GM23338 (cell line): ENCODE measurements at regions not wholly inside any gene's neighbourhood (a gene's known extent, or its start where the extent isn't known, plus 50 kb on each side); places are given as distances from the start of the nearest gene placed in this dataset.

Experiments used
- ATAC-seq: fragments of 200-7000 bp; cut with Tn5 transposase; 3 replicates; pipeline ENCODE4 v1.9.1; 2020
- DNase-seq: peaks from one replicate; pipeline ENCODE4 v3.0.0-alpha.2; 2015; ENCODE audit warnings: low spot score
- H2AFZ ChIP-seq: fragments of 200-600 bp; sonication (generic); 2 replicates; pipeline ENCODE4 v1.8.0; 2016; ENCODE audit warnings: antibody characterized with exemption, mild to moderate bottlenecking, moderate library complexity
- H3F3A ChIP-seq: fragments of 200-600 bp; sonication (generic); replicated peaks from 2 replicates; pipeline ENCODE4 v1.8.0; 2017; ENCODE audit warnings: antibody characterized with exemption, mixed run types, low read depth
- H3K27ac ChIP-seq: fragments of 200-600 bp; sonication (generic); 2 replicates; pipeline ENCODE4 v1.6.1; 2016; ENCODE audit warnings: low read depth
- H3K27me3 ChIP-seq: fragments of 200-600 bp; sonication (generic); 2 replicates; pipeline ENCODE4 v1.8.0; 2016; ENCODE audit warnings: mild to moderate bottlenecking, mixed run types, moderate library complexity; ENCODE audit not compliant: insufficient read depth
- H3K36me3 ChIP-seq: fragments of 200-600 bp; sonication (generic); 2 replicates; pipeline ENCODE4 v1.8.0; 2016; ENCODE audit warnings: mild to moderate bottlenecking; ENCODE audit not compliant: insufficient read depth
- H3K4me1 ChIP-seq: fragments of 200-600 bp; sonication (generic); 2 replicates; pipeline ENCODE4 v1.8.0; 2016; ENCODE audit warnings: mild to moderate bottlenecking, moderate library complexity; ENCODE audit not compliant: insufficient read depth
- H3K4me2 ChIP-seq: fragments of 200-600 bp; sonication (generic); 2 replicates; pipeline ENCODE4 v1.7.1; 2017; ENCODE audit warnings: mixed run types
- H3K4me3 ChIP-seq: fragments of 200-600 bp; sonication (generic); 2 replicates; pipeline ENCODE4 v1.6.1; 2016; ENCODE audit warnings: mixed run types
- H3K79me2 ChIP-seq: fragments of 200-600 bp; sonication (generic); replicated peaks from 2 replicates; pipeline ENCODE4 v1.8.0; 2017; ENCODE audit warnings: mild to moderate bottlenecking; ENCODE audit not compliant: insufficient read depth
- H3K9me2 ChIP-seq: fragments of 200-600 bp; sonication (generic); 2 replicates; pipeline ENCODE4 v1.8.0; 2017; ENCODE audit not compliant: insufficient read depth
- H4K20me1 ChIP-seq: fragments of 200-600 bp; sonication (generic); replicated peaks from 2 replicates; pipeline ENCODE4 v1.8.0; 2017; ENCODE audit warnings: mild to moderate bottlenecking; ENCODE audit not compliant: insufficient read depth
- H3K27ac Mint-ChIP-seq: 2 replicates; pipeline ENCODE4 v1.8.0; 2020; ENCODE audit warnings: inconsistent platforms, mild to moderate bottlenecking, moderate library complexity, mixed read lengths
- H3K27me3 Mint-ChIP-seq: 3 replicates; pipeline ENCODE4 v1.8.0; 2022; ENCODE audit warnings: low read depth, mild to moderate bottlenecking, moderate library complexity, mixed read lengths, inconsistent platforms; ENCODE audit not compliant: insufficient read depth, poor library complexity
- H3K36me3 Mint-ChIP-seq: 3 replicates; pipeline ENCODE4 v1.8.0; 2021; ENCODE audit warnings: low read depth, mild to moderate bottlenecking, inconsistent platforms, moderate library complexity, mixed read lengths
- H3K4me1 Mint-ChIP-seq: 3 replicates; pipeline ENCODE4 v1.8.0; 2020; ENCODE audit warnings: mild to moderate bottlenecking, inconsistent platforms, mixed read lengths
- H3K4me3 Mint-ChIP-seq: 3 replicates; pipeline ENCODE4 v1.8.0; 2021; ENCODE audit warnings: moderate library complexity, mild to moderate bottlenecking, inconsistent platforms, mixed read lengths
- H3K9me3 Mint-ChIP-seq: 3 replicates; pipeline ENCODE4 v1.8.0; 2020; ENCODE audit warnings: moderate library complexity, mild to moderate bottlenecking, inconsistent platforms, mixed read lengths
- CREB1 ChIP-seq: fragments of 250-450 bp; sonication (Bioruptor Pico); IDR thresholded peaks from 2 replicates; pipeline ENCODE4 v1.5.0; 2020; ENCODE audit warnings: low read depth, mild to moderate bottlenecking, moderate library complexity
- EZH2 ChIP-seq: fragments of 200-600 bp; sonication (generic); IDR thresholded peaks from one replicate; pipeline ENCODE4 v1.8.0; 2017; ENCODE audit warnings: antibody characterized with exemption, mild to moderate bottlenecking, low read depth; ENCODE audit not compliant: unreplicated experiment
- EZH2phosphoT487 ChIP-seq: fragments of 200-600 bp; sonication (generic); IDR thresholded peaks from one replicate; pipeline ENCODE4 v1.8.1; 2018; ENCODE audit warnings: antibody characterized with exemption; ENCODE audit not compliant: unreplicated experiment
- JUNB ChIP-seq: IDR thresholded peaks from one replicate; pipeline ENCODE4 v1.6.1; 2016; ENCODE audit warnings: antibody characterized with exemption; ENCODE audit not compliant: unreplicated experiment
- NANOG ChIP-seq: IDR thresholded peaks from 2 replicates; pipeline ENCODE4 v1.6.1; 2016; ENCODE audit warnings: antibody characterized with exemption, borderline replicate concordance
- POLR2AphosphoS5 ChIP-seq: IDR thresholded peaks from 2 replicates; pipeline ENCODE4 v1.6.1; 2016; ENCODE audit warnings: antibody characterized with exemption, low read depth
- ZNF114 ChIP-seq: fragments of 250-450 bp; sonication (Bioruptor Pico); IDR thresholded peaks from 2 replicates; pipeline ENCODE4 v1.5.0; 2020; ENCODE audit warnings: mild to moderate bottlenecking, moderate library complexity
- ZNF331 ChIP-seq: fragments of 250-450 bp; sonication (Bioruptor Pico); IDR thresholded peaks from 2 replicates; pipeline ENCODE4 v1.5.0; 2020; ENCODE audit warnings: low read depth, mild to moderate bottlenecking, moderate library complexity
- TF ChIP-seq, protein P1 (sequence below): fragments of 250-450 bp; sonication (Bioruptor Pico); IDR thresholded peaks from 2 replicates; pipeline ENCODE4 v1.5.0; 2020; ENCODE audit warnings: mild to moderate bottlenecking, moderate library complexity
- TF ChIP-seq, protein P2 (sequence below): IDR thresholded peaks from one replicate; pipeline ENCODE4 v1.6.1; 2018; ENCODE audit warnings: antibody characterized with exemption; ENCODE audit not compliant: unreplicated experiment
- TF ChIP-seq, protein P3 (sequence below): IDR thresholded peaks from 2 replicates; pipeline ENCODE4 v1.6.1; 2016; ENCODE audit warnings: antibody characterized with exemption

DNA sequence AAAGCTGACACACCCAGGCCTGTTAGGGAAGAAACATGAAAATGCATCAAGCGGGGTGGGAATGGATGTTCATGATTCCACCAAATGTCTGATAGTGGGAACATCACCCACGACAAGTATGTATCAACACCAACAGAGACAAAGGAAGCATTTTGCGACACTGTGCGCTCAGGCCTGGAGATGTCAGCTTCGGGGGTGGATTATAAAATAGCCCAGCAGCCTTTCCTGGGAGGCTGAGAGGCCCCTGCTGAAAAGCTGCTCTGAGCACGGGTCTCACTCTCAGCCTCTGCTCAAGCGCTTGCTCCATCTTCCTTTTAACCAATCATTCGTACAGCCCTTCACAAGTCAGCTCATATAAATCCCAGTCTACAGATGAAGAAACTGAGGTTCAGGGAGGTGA lies 213.5 kb downstream of the BCL11B start (continued):
- TF ChIP-seq, protein P1, sequence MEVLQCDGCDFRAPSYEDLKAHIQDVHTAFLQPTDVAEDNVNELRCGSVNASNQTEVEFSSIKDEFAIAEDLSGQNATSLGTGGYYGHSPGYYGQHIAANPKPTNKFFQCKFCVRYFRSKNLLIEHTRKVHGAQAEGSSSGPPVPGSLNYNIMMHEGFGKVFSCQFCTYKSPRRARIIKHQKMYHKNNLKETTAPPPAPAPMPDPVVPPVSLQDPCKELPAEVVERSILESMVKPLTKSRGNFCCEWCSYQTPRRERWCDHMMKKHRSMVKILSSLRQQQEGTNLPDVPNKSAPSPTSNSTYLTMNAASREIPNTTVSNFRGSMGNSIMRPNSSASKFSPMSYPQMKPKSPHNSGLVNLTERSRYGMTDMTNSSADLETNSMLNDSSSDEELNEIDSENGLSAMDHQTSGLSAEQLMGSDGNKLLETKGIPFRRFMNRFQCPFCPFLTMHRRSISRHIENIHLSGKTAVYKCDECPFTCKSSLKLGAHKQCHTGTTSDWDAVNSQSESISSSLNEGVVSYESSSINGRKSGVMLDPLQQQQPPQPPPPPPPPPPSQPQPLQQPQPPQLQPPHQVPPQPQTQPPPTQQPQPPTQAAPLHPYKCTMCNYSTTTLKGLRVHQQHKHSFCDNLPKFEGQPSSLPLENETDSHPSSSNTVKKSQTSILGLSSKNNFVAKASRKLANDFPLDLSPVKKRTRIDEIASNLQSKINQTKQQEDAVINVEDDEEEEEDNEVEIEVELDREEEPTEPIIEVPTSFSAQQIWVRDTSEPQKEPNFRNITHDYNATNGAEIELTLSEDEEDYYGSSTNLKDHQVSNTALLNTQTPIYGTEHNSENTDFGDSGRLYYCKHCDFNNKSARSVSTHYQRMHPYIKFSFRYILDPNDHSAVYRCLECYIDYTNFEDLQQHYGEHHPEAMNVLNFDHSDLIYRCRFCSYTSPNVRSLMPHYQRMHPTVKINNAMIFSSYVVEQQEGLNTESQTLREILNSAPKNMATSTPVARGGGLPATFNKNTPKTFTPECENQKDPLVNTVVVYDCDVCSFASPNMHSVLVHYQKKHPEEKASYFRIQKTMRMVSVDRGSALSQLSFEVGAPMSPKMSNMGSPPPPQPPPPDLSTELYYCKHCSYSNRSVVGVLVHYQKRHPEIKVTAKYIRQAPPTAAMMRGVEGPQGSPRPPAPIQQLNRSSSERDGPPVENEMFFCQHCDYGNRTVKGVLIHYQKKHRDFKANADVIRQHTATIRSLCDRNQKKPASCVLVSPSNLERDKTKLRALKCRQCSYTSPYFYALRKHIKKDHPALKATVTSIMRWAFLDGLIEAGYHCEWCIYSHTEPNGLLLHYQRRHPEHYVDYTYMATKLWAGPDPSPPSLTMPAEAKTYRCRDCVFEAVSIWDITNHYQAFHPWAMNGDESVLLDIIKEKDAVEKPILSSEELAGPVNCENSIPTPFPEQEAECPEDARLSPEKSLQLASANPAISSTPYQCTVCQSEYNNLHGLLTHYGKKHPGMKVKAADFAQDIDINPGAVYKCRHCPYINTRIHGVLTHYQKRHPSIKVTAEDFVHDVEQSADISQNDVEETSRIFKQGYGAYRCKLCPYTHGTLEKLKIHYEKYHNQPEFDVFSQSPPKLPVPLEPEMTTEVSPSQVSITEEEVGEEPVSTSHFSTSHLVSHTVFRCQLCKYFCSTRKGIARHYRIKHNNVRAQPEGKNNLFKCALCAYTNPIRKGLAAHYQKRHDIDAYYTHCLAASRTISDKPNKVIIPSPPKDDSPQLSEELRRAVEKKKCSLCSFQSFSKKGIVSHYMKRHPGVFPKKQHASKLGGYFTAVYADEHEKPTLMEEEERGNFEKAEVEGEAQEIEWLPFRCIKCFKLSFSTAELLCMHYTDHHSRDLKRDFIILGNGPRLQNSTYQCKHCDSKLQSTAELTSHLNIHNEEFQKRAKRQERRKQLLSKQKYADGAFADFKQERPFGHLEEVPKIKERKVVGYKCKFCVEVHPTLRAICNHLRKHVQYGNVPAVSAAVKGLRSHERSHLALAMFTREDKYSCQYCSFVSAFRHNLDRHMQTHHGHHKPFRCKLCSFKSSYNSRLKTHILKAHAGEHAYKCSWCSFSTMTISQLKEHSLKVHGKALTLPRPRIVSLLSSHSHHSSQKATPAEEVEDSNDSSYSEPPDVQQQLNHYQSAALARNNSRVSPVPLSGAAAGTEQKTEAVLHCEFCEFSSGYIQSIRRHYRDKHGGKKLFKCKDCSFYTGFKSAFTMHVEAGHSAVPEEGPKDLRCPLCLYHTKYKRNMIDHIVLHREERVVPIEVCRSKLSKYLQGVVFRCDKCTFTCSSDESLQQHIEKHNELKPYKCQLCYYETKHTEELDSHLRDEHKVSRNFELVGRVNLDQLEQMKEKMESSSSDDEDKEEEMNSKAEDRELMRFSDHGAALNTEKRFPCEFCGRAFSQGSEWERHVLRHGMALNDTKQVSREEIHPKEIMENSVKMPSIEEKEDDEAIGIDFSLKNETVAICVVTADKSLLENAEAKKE (CRISPR knock-in tag) = no peak
- TF ChIP-seq POLR2AphosphoS5 (no peak), ZNF114 (CRISPR knock-in tag) (no peak)

DNA sequence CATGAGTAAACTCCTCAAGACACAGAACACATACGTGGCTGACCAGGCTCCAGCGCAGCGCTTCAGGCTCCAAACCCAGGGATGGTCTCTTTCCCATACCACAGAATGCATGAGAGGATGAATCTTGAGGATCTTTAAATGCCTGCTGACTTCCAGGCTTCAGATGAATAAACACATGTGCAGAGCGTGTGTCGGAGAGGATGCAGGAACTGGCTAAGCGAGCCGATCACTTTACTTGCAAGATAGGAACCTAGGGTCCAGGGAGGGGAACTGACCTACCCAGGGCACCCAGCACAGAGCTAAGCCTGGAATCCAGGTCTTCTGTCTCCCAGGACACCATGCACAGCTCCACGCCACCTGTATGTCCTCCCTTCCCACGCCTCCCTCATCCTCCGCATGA lies 209.8 kb downstream of the BCL11B start:
- Mint-ChIP-seq H3K4me3 (no peak overlapping the region), H3K9me3 (peaks cover 2% of the 10 kb centered on the region; the same call in 1 of the 3 replicates), H3K27ac (no peak overlapping the region), H3K27me3 (peaks cover 6% of the 10 kb centered on the region), H3K36me3 (no peaks in the 10 kb centered on the region), H3K4me1 (no peaks in the 10 kb centered on the region; the same call in 2 of the 3 replicates)
- no peaks in the 10 kb centered on the region for H3K36me3 ChIP-seq
- H3K79me2 ChIP-seq = no peaks in the 10 kb centered on the region
- ATAC-seq (no peak), DNase-seq (no peak)
- no peak overlapping the region for H2AFZ ChIP-seq
- H3K27ac ChIP-seq = no peak overlapping the region
- H3K4me3 ChIP-seq = no peak overlapping the region
- no peaks in the 10 kb centered on the region for H3K4me1 ChIP-seq
- H4K20me1 ChIP-seq = no peaks in the 10 kb centered on the region
- H3K27me3 ChIP-seq = no peaks in the 10 kb centered on the region
- H3K4me2 ChIP-seq = no peak overlapping the region
- no peaks in the 10 kb centered on the region for H3F3A ChIP-seq
- no peaks in the 10 kb centered on the region for H3K9me2 ChIP-seq
- TF ChIP-seq ZNF331 (CRISPR knock-in tag) (no peak), NANOG (no peak), POLR2AphosphoS5 (no peak), ZNF114 (CRISPR knock-in tag) (no peak), EZH2 (no peak), EZH2phosphoT487 (no peak), CREB1 (no peak), JUNB (no peak)
- TF ChIP-seq, protein P2, sequence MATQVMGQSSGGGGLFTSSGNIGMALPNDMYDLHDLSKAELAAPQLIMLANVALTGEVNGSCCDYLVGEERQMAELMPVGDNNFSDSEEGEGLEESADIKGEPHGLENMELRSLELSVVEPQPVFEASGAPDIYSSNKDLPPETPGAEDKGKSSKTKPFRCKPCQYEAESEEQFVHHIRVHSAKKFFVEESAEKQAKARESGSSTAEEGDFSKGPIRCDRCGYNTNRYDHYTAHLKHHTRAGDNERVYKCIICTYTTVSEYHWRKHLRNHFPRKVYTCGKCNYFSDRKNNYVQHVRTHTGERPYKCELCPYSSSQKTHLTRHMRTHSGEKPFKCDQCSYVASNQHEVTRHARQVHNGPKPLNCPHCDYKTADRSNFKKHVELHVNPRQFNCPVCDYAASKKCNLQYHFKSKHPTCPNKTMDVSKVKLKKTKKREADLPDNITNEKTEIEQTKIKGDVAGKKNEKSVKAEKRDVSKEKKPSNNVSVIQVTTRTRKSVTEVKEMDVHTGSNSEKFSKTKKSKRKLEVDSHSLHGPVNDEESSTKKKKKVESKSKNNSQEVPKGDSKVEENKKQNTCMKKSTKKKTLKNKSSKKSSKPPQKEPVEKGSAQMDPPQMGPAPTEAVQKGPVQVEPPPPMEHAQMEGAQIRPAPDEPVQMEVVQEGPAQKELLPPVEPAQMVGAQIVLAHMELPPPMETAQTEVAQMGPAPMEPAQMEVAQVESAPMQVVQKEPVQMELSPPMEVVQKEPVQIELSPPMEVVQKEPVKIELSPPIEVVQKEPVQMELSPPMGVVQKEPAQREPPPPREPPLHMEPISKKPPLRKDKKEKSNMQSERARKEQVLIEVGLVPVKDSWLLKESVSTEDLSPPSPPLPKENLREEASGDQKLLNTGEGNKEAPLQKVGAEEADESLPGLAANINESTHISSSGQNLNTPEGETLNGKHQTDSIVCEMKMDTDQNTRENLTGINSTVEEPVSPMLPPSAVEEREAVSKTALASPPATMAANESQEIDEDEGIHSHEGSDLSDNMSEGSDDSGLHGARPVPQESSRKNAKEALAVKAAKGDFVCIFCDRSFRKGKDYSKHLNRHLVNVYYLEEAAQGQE = no peak
- TF ChIP-seq, protein P3, sequence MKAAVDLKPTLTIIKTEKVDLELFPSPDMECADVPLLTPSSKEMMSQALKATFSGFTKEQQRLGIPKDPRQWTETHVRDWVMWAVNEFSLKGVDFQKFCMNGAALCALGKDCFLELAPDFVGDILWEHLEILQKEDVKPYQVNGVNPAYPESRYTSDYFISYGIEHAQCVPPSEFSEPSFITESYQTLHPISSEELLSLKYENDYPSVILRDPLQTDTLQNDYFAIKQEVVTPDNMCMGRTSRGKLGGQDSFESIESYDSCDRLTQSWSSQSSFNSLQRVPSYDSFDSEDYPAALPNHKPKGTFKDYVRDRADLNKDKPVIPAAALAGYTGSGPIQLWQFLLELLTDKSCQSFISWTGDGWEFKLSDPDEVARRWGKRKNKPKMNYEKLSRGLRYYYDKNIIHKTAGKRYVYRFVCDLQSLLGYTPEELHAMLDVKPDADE = no peak
